Endometrium (tissue), 2 donors: ENCODE measurements at regions not wholly inside any gene's neighbourhood (a gene's known extent, or its start where the extent isn't known, plus 50 kb on each side); places are given as distances from the start of the nearest gene placed in this dataset.

Experiments used
- FAIRE-seq: peaks from 2 replicates; lab custom pipeline; 2012; peaks lifted over from hg19 to GRCh38; lab: Jason Lieb, UNC
- donor health status: control.
- donor health status: control.

DNA sequence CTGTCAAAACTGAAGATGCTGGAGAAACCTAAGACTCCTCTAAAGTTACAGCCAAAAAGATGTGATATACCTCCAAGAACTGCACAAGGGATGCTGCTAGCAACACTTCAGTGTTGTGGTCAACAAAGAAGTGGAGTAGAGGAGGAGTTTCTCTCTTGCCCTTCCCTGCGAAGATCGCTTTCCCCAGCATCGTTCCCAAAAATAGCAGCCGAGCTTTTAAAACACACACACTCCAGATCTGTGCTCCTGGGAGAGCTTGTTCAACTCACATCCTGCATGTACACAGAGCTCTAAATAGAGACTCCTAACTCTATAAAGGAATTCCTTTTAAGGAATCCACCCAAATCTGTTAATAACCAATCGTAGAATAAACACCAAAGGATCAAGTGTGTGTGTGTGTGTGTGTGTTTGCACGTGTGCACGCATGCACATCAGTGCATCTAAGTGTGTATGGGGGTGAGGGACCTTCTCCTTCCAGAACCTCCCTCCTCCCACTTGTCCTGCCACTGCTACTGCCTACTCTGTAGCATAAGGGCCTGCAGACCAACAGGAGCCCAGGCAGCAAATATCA lies 58.5 kb downstream of the PSMG1 start:
- FAIRE-seq, result no peak

DNA sequence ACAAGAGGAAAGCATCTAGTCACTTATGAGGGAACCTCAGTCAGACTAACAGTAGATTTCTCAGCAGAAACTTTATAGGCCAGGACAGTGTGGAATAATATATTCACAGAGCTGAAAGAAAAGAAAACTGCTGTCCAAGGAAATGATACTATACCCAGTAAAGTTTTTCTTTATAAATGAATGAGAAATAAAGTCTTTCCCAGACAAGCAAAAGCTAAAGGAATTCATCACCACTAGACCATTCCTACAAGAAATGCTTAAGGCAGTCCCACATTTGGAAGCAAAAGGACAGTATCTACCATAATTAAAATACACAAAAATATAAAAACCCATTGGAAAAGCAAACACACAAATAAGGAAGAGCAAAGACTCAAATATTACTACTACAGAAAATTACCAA lies 59.9 kb downstream of the PSMG1 start:
- no peak for FAIRE-seq

DNA sequence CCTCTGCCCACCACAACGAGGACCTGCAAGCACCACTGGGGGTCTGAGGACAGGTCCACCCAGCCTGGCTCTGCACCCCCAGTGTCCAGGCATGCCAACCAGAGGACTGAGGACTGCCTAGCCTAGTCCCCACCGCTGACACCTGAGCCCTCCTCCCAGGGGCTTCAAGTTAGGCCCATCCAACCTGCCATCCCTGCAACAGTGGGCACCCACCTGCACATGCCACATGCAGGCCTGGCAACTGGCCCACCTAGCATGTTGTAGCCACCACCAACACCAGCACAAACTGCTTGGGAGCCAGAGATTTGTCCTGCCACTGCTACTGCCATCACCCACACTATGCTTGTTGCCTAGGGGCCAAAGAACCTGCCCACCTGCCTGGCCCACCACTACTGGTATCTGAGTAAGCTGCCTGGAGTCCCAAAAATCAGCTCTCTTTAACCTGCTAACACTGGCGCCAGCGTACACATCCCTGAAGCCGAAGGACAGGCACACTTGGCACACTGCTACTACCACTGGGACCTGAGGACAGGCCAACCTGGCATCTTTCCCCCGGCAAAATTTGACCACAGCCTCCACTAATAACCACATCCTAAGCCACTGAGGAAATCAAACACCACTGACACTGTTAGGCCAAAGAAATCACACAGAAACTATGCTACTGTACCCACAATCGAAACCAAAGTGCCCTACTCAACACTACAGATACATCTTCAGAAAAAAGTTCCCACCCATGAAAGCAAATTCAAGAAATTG lies 61.5 kb downstream of the PSMG1 start:
- FAIRE-seq, result no peak

DNA sequence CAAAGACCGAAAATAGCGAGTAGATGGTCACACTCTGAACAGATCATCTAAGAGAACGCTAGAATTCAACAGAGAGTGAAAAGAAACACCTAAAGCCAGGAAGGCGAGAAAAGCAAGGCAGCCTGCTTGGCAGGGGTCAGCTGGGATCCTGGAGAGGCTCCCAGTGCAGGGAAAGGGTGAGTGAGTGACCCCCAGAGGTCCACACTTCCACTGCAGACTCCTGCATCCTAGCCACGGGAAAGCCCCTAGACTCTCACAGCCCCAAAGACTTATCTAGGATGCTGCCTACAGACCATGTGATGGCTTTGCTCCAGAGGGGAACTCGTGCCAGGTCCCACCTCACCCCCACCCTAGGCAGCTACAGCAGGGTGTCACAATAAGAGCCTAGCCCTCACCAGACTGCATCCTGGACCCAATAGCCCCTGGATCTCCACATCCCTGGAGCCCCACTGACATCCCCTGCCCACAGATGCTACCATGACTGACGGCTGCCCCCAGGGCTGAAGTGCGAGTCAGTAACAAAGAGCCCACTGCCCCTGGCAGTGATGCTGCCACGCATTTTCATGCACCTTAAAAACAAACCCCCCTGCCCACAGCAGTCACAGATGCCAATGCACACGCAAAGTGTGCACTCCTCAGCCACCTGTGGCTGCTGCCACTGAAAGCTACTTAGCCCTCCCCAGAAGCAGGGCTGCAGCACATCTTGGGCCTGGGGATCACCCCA lies 62.2 kb downstream of the PSMG1 start:
- no peak for FAIRE-seq

DNA sequence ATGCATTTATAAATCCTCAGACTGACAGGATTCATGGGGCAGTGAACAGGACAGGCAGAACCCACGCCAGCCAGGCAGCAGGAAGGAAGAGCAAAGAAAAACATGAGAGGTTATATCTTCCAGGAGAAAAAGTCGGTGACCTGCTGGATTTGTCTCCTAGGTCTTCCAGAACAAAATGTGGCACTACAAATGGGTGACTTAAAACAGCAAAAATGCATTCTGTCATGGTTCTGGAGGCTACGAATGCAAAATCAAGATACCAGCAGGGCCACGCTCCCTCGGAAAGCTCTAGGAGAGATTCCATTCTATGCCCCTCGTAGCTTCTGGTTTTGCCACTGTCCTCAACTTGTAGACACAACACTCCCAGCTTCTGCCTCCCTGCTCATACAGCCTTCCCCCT lies 63.4 kb downstream of the PSMG1 start:
- FAIRE-seq, result no peak

DNA sequence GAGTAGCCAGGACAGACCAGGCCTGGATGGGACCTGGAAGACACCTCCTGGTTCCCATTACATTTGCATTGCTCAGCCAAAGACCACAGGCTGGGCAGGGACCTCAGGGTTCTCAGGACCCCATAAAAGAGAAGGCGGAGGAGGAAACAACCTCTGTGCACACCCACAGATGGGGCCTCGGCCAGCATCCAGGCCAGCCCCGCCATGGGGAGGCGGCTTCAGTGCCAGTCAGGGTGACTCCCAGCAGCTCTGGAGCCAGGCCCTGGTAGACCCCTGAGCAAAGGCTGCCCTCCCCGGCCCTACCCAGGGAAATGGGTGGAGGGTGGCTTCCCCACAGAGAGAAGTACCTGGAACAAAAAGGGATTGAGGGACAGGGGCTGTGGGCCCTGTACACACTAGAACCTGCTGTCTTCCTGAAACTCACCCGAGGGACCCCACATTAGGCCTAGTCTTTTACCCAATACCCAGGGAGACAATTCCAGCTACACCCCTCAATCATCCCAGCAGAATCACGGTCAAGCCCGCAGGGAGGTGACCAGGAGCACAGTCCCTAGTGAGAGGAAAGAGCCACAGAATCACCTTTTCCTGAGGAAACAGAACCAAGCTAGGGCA lies 64.5 kb downstream of the PSMG1 start:
- no peak for FAIRE-seq

DNA sequence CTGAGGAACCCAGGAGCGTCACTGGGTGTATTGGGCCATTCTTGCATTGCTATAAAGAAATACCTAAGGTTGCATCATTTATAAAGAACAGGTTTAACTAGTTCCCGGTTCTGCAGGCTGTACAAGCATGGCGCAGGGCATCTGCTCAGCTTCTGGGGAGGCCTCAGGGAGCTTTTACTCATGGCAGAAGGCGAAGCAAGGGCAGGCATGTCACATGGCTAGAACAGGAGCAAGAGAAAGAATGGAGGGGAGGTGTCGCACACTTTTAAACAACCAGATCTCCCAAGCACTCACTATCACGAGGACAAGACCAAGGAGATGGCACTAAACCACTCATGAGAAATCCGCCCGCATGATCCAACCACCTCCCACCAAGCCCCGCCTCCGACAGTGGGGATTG lies 65.2 kb downstream of the PSMG1 start:
- no peak for FAIRE-seq

DNA sequence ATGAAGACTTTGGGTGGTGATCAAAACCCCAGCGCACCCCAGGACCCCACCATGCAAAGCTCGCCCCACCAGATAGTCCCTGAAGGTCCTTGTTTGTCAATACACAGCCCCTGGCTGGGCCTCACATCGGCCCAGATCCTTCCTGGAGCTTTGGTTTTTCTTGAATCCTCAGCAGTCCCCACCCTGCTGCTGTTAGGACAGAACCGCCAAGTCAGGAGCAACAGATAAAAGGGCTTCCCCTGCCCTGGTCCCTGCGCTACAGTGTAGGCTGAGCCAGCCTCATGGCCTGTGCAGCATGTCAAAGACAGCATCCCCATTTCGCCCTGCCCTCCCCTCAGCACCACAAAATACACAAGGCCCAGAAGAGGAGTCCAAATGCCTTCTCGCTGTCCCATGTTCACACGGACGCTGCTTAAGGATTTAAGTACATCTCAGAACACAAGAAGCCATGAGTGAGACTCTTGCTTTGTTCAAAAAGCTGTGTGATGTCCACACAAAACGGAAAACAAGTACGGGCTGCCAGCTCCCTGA lies 65.7 kb downstream of the PSMG1 start:
- FAIRE-seq, result no peak

DNA sequence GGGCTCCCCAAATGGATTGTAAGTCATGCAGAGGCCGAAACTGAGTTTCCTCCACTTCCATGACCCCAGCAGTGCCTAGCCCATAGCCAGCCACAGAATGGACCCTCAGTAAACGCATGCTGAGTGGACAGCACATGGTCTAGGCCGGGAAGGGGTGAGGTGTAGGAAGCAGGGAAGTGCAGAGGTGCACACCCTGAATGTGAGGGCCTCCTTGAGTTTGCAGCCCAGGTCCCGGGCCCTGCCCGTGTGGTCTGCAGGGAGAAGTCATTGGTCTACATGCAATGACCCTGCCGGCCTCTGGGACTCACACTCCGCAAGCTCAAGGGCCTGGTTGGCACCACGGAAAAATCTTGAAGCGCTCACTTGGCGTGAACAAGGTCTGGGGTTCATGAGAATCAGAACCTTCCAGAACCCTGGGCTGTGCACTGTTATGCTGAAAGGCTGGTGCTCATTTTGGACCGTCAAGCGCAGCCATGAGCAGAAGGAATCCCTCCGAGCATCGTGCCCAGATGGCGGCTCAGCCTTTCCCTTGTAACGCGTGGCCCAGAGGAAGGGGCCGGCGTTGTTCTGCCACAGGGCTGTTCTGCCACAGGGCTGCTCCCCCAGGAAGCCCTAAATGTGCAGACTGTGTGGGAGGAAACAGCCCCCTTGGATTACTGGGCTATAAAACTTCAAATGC lies 66.4 kb downstream of the PSMG1 start:
- no peak for FAIRE-seq

DNA sequence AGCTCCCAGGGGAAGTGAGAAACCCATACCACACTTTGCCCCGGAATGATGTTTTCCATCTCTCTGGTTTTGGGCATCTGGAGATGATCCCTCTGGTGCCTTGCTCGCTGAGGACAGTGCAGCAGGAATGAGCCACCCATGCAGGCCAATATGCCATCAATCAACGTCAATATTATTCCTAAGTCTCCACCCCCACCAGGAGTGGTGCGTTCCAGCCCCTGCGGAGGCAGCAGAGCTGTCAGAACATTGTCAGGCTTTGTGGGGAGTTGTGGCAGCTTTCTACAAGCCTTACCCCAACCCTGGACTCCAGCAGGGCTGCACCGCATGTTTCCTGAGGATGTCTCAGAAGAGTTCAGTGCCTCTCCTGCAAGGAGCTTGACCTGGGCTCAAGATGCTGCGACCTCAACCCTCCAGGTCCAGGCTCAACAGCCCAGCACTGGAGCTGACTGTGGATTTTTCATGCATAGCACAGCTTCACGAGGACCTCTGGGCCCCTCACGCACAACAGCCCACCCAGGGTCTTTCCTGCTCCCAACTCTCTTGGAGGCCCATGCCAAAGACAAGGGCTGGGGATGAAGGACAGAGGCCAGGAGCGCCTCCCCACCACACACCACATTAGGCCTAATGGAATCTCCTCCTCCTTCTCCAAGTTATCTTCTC lies 67.5 kb downstream of the PSMG1 start:
- no peak for FAIRE-seq

DNA sequence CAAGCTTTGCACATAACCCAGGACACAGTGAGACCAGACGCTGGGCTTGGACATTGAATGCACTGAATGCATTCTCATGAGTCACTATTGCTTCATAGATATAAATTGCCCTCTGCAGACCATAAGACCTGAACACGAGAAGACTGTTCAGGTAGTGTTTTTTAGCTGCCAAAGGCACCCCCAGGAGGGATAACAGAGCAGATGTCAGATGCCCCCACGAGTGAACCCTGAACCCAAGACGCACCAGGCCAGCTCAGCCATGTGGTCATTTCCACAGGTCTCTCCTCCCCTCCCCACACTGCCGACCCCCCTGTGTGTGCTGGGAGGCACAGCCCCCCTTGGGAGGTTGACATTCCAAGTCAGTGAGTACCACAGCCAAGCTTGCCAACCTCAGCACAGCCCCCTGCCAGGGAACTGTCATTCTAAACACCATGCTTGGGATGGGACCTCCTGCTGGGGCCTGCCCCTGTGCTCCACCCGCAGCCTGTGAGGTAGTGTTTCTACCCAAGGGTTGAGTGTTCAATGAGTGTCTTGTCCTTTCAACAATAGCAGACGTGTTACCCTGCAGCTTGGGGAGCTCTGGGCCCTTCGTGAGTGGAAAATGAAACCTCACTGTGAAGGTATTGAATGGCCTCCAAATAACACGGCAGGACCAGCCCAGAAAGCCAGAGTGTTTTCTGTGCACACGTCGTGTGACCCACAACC lies 68.2 kb downstream of the PSMG1 start:
- no peak for FAIRE-seq

DNA sequence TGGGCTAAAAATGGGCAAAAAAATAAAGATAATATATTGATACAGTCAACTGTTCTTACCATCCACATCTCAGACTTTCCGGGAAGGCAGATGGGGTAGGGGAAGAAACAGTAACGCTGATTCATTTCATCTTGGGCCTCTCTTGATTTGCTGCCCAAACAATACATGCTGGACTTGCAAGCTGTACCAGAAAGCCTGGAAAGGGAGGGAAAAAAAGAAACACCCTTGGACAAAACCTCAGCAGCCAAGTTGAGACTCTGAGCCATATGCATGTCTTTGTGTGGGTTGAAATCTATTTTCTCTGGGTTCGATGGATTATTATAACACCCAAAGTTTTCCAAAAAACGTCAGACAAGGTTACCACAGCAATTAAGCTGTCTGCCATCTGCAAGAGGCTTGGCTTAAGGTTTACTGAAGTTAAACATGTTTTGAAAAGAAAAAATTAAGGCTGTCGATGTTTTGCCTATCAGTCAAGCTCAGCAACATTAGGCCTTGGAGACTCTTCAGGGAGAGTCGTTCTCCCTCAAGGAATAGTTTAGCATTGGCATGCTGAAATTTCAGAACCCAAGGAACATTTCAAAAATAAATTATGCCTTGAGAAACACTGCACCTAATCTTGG lies 71.2 kb downstream of the PSMG1 start:
- FAIRE-seq, result no peak

DNA sequence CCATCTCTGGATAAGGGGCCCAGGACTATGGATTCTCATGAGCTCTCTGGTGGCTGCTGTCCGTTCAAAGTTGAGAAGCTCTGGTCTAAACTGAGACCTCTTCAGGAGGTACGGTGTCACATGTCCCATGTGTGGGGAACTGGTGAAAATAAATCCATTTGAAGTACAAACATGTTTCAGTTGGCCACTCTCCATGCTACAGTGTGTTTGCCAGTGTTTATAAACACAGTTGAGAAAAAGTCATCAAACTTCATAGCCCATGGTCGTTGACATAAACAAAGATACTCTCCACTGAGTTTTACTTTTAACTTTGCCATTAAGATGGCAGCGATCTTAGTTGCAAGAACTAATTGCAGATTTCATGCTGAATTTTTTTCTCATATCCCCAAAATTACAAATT lies 72.8 kb downstream of the PSMG1 start:
- FAIRE-seq, result peak; percentile 89

DNA sequence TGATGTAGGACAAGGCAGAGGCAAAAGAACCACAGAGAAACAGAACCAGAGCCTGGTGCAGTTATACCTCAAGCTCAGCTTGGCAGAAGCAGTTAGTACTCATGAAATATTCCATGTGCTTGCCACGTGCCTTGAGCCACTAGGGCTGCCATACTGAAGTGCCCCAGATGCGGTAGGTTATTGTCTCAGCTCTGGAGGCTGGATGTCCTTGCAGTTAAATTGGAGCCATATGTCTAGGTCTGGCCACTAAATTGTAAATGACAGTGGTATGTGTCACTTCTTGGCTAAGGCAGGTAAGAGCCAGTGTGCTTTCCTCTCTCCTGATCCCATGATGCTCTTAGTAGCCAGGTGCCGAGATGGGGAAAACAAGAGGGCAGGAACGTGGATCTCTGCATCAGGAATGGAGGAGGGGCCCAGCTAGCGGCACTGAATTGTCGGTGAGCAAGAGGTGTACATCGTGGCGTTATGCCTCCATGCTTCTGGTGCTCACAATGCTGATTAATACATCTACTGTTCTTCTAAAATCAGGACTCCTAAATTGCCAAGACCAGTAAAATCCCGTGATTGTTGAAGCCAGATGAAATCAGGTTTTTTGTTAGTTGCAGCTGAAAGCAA lies 73.5 kb downstream of the PSMG1 start:
- FAIRE-seq, result no peak

DNA sequence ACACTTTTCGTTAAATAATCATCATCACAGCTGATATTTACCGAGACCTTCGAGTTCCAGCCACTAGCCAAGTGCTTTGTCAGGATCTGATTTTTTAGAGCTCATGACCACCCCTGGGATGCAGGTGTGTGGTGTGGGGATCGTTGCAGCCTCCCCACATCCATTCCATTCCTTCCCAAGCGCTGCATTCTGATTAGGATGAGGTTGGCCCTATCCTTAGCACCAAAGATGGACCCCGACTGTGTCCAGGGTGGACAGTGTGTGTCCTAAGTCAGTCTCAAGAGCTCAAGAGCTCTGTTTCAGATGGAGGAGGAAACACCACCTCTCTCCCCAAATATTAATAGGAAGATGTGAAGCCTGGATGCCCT lies 74.1 kb downstream of the PSMG1 start:
- FAIRE-seq, result no peak

DNA sequence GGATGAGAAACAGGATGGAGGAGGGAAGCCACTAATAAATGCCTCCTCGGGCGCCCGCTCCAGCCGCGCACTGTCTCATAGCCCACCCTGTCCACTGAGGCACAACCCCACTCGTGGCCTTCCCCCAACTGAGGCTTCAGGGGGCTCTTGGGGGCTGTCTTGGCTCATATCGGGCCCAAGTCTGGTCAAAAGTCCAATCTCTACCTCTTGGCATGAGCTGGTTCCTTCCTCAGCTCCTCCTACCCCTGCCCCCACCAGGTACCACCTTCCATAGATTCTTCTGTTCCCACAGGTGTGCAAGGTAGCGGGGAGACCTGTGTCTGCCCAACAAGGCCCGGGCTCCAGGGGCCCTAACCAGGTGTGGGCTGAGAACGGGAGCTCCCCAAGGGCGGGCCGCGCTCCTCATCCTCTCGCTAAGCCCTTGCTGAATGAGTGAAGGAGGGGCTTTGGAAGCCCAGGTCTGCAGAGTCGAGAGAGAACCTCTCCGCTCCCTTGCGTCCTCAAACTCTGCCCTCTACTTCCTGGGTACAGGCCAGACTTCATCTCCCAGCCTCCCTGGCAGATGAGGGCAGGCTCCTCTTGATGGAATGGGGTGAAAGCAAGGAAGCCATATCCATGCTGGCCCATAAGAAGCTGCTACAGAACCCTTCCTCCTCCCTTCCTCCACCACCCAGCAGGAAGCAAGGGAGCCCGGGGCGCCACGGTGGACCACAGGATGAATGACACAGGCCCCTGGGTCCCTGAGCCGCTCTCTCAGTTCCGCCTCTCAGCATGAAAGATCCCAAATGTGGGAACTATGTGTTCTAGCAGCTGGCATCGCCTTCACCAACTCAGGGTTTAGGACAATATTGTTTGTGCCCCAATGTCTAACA lies 74.7 kb downstream of the PSMG1 start:
- FAIRE-seq, result no peak

DNA sequence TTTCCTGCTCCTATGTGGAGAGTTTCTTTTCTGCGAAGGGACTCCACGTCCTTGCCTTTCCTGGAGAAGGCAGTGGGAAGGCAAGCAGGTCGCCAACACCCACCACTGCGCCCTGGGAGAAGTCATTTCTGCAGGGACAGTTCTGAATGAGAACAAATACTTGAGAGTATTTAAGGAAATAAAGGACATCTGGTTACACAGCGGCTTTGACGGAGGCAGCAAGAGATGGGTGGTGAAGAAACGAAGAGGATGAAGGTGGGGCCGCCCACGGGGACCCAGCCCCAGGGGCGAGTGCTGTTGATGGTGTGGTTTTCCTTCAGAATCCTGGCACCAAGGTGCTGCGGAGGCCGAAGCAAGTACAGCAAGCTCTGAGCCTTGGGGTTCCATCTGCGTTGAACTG lies 75.5 kb downstream of the PSMG1 start:
- no peak for FAIRE-seq

DNA sequence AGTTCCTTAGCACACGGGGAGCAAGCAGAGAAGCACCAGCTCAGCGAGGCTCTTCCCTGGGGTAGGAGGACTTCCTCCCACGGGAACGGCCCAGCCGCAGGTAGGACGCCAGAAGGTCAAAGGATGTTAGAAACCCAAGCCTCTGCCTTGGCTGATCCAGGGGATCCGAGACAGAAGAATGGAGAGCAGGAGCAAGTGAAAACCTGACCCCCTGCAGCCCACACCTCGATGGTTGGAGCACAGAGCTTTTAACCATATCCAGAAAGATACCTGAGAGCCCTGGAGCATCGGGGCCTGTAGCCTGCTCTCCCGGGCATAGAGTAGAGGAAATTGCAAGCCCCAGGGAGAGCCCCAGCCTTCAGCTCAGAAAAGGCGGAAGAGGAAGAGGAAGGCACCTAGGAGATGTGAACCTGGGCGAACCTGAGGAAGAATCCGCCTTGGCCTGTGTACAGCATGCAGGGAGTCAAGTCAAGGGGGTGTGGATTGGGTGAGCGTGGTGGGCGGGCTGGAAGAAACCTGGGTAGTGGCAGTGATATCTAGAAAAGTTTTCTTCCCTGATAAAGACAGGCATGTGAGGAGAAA lies 76.3 kb downstream of the PSMG1 start:
- FAIRE-seq, result no peak

DNA sequence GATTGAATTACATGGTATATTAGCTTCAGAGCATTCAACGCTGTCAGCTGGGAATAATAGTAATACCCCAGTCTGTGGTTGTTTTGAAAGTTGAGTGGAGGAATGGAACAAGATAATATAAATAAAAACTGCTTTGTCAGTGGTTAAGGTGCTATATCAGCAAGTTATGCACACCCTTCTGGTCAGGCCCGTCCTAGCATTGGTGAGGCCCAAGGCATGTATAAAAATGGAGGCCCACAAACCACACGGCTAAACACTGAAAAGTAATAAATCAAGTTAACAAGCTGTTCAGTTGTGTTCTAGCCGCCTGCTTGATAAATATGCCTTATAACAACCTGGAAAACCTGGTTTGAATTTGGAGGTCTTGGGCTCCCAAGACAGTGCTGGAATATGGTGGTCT lies 77.4 kb downstream of the PSMG1 start:
- no peak for FAIRE-seq
